Lower leg skin (tissue), 4 donors: ENCODE measurements at regions not wholly inside any gene's neighbourhood (a gene's known extent, or its start where the extent isn't known, plus 50 kb on each side); places are given as distances from the start of the nearest gene placed in this dataset.

ENCODE experiments used
- DNase-seq, 2 donors: peaks; one replicate each; pipeline ENCODE4 v3.0.0-alpha.2; 2019; ENCODE audit warnings: low spot score in 2 of 2
- H3K4me3 ChIP-seq: fragments of 200-600 bp; sonication (generic); 2 replicates; pipeline ENCODE4 v1.5.1; 2017; ENCODE audit warnings: mild to moderate bottlenecking, low read depth; ENCODE audit not compliant: poor library complexity, severe bottlenecking
- CTCF ChIP-seq, 3 donors: fragments of 450-650 bp; IDR thresholded peaks; one replicate each; pipeline ENCODE4 v1.5.1; 2016; ENCODE audit warnings: antibody characterized with exemption in 3 of 3, mild to moderate bottlenecking in 3 of 3, moderate library complexity in 2 of 3
- POLR2A ChIP-seq, 2 donors: fragments of 450-650 bp; IDR thresholded peaks; one replicate each; pipeline ENCODE4 v1.6.1; 2016 to 2017; ENCODE audit warnings: antibody characterized with exemption in 2 of 2, mild to moderate bottlenecking in 1 of 2, moderate library complexity in 1 of 2
- WGBS, 2 donors: methylation state at CpG; one replicate each; pipeline ENCODE4 v1.1.5; 2018; 5-methylcytosine and 5-hydroxymethylcytosine counted together
- intact Hi-C: fragments of 100-400 bp; cut with DNase I; formaldehyde crosslinking; loops from one replicate; pipeline ENCODE4 v1.15.0; 2023; ENCODE audit warnings: low total_unique reads

GRCh38 chr6:71420095-71420692 lies 131.6 kb downstream of the OGFRL1 start:
- intact Hi-C loops: no loop called here
- 0 to 1% methylated on average over 15 to 69 of the region's 91 CpGs for WGBS, 2 donors
- TF ChIP-seq POLR2A (IDR thresholded peaks at IDR 0.05) (no peak), CTCF (IDR thresholded peaks at IDR 0.05) (no peak)
- H3K4me3 ChIP-seq: peak overlapping the region; percentile 70
- peak; percentile 21 to 90 for DNase-seq

GRCh38 chr6:71420693-71421328 lies 132.2 kb downstream of the OGFRL1 start:
- DNase-seq: peak; percentile 94 to 99
- intact Hi-C loops: no loop called here

GRCh38 chr6:71421611-71422010 lies 133.0 kb downstream of the OGFRL1 start:
- DNase-seq: no peak
- H3K4me3 ChIP-seq: no peak overlapping the region
- 81 to 86% methylated on average over 4 of the region's 4 CpGs for WGBS, 2 donors
- intact Hi-C loops: no loop called here
- TF ChIP-seq CTCF (IDR thresholded peaks at IDR 0.05): no peak
- TF ChIP-seq POLR2A (IDR thresholded peaks at IDR 0.05): no peak

More at GRCh38 chr6:71420693-71421328, 132.2 kb downstream of the OGFRL1 start:
- WGBS, 2 donors: 2 to 9% methylated on average over 34 to 36 of the region's 46 CpGs
- H3K4me3 ChIP-seq: peak overlapping the region; percentile 70
- TF ChIP-seq CTCF (IDR thresholded peaks at IDR 0.05) (no peak), POLR2A (IDR thresholded peaks at IDR 0.05) (peak in 1 of 2 donors; percentile 70)

- intact Hi-C loops: no loop called here
- WGBS, 2 donors: 63 to 64% methylated on average over 3 of the region's 3 CpGs
- no peak overlapping the region for H3K4me3 ChIP-seq
- no peak for DNase-seq
- TF ChIP-seq POLR2A (IDR thresholded peaks at IDR 0.05) (no peak), CTCF (IDR thresholded peaks at IDR 0.05) (no peak)
These were observed 141.4 kb downstream of the OGFRL1 start for GRCh38 chr6:71430018-71430417.

GRCh38 chr6:71433441-71433840 lies 144.8 kb downstream of the OGFRL1 start:
- intact Hi-C loops: no loop called here
- no peak overlapping the region for H3K4me3 ChIP-seq
- DNase-seq: no peak
- TF ChIP-seq POLR2A (IDR thresholded peaks at IDR 0.05) (no peak), CTCF (IDR thresholded peaks at IDR 0.05) (no peak)

GRCh38 chr6:71444222-71444621 lies 155.6 kb downstream of the OGFRL1 start:
- no peak for TF ChIP-seq POLR2A (IDR thresholded peaks at IDR 0.05)
- TF ChIP-seq CTCF (IDR thresholded peaks at IDR 0.05): no peak
- 75 to 80% methylated on average over 4 of the region's 4 CpGs for WGBS, 2 donors
- no peak for DNase-seq
- intact Hi-C loops: no loop called here
- H3K4me3 ChIP-seq: no peak overlapping the region
